ENCODE measurements at regions not wholly inside any gene's neighbourhood (a gene's known extent, or its start where the extent isn't known, plus 50 kb on each side); places are given as distances from the start of the nearest gene placed in this dataset.
A peak's percentile ranks its signal among the peaks of the same experiment; 100 is the strongest.

DNA sequence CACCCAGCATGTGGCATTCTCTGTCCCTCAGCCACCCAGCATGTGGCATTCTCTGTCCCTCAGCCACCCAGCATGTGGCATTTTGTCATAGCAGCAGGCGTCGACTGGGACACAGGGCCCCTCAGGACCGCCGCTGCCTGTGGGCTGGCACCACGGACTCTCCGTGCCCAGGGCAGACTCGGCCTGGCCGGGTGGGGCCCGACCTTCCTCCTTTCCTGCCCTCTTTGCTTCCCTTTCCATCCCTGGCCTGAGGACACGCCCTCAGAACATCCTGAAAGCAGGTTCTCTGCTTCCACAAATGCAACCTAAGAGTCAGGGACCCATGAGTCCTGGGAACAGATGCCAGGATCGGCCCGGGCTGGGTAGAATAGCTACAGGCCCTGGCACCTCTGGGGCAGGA, 291.4 kb upstream of the SALL3 start:
- no peak for DNase-seq (ENCODE audit: low spot score)

DNA sequence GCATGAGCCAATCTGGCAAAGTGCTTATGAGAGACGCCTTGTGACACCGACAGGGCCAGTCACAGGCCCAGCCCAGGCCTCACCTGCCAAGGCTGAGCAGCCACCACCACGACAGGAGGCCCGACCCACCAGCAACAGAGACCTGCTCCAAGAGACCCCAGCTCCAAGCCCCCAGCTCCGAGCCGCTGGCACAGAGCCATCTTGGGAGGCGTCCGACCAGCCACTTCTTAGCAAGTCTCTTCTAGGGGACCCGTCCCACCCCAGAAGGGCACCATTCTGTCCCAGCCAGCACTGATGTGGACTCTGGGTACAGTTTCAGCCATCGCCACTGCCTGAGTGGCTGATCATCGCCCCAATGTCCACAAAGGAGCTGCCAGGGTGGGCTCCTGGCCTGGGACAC, 290.7 kb upstream of the SALL3 start:
- DNase-seq (ENCODE audit: low spot score), result no peak

DNA sequence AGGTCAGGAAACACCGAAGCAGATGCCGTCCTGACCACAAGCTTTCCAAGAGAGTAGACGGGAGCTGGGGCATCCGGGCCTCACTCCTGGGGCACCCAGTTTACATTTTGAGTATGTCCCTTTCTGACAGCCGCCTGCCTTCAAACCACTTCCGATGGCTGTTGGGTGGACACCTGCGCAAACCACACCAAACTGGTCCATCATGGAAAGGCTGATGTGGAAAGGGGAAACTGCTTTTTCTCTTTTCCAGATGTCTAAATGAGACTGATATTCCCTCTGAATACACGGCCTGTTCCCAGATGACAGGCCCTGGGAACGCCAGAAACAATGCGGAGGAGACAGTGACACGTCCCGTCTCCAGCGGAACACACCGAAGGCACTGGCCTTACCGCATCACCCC, 290.0 kb upstream of the SALL3 start:
- no peak for DNase-seq (ENCODE audit: low spot score)

DNA sequence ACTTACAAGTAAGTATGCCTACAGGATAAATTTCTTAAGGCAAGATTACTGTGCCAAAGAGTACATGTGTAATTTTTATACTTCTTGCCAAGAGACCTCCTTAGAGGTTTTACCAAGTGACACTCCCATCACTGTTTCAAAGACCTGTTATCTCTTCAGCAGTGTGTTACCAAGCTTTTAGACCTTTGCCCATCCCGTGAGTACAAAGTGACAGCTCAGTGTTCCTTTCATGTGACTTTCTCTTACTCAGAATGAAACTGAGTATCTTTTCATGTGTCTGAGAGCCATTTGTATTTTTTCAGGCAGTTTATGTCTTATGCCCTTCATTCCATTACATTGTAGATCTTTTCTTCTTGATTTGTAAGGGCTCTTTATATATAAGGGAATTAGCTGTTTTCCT, 287.5 kb upstream of the SALL3 start:
- DNase-seq (ENCODE audit: low spot score), result no peak

DNA sequence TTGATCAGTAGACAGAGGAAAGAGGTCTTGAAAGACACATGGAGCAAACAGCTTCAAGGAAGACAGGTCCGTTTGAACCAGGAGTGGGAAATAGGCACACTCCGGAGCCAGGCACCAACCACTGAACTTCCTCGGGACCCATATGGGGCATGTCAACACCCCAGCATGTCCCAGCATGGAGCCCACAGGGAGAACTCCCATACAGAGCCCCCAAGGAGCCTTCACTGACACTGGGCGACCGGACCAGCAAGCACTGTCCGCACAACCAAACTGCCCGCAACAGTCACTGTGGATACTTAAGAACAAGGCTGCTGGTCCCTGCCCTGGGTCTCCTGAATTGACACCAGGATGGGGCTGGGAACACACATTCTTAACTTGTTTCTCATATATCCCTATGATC, 286.2 kb upstream of the SALL3 start:
- DNase-seq (ENCODE audit: low spot score), result no peak

DNA sequence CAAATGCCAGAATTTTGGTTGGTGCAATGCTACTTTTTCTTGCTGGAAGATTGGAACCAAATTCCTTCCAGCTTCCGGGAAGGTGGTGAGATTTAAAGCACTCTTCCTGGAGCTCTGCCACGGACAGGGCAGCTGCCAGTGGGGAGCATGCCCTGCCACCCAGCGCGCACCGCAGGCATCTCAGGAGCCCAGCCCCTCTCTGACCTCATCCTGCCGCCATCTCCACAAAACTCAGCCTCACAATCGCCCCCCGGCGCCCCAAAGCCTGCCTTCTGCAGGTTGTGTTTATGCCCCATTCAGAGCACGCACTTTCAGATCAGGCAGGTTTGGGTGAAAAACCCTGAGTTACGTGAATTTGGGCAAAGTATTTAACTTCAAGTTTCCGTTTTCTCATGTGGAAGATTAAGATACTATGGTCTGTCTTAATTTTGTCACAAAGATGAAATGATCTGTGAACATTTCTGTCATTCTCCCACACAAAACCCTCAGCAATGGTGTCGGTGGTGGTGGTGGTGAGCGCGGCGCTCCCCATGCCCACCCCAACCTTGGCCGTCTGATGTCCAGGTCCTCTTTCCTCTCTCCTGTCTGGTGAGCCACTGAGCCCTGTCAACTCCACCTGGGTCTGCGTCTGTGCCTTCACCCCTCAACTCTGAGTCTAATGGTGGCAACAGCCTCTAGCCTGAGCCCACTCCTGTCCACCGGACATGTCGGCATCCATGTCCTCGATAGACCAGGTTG, 282.8 kb upstream of the SALL3 start:
- DNase-seq (ENCODE audit: low spot score), result no peak

DNA sequence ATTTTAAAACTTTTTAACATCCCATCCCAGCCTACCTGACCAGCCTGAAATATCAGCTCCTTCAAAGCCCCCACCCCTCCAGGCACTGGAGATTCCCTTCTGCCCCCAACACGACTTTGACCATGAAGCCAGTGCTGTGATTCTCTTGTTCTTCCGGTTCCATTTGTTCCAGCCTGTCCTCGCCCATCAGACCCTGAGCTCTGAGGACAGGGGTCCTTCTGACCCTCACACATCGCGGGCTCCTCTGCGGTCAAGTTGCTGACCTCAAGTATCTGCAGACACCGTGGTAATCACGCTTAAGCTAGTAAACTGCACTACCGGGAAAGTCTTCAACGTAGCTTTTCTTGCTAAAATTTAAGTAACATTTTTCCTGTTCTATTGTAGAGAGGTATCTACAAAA, 282.2 kb upstream of the SALL3 start:
- no peak for DNase-seq (ENCODE audit: low spot score)

DNA sequence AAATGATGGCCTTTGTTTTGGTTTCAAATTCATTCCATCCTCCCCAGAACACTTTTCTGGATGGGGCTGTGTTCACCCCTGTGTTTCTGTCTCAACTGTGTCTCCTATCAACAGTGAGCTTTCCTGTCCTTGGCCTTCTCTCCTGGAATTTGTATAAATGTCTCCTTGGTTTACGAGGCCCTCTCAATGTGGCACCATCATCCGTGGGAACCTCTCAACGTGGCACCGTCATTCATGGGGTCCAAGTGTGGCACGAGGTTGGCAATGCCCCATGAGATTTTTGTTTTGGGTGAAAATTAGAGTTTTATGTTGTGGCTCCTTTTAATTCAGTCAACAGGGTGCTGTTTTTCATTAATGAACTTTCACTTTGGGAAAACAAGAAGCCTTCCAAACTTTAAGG, 280.7 kb upstream of the SALL3 start:
- DNase-seq (ENCODE audit: low spot score), result no peak

DNA sequence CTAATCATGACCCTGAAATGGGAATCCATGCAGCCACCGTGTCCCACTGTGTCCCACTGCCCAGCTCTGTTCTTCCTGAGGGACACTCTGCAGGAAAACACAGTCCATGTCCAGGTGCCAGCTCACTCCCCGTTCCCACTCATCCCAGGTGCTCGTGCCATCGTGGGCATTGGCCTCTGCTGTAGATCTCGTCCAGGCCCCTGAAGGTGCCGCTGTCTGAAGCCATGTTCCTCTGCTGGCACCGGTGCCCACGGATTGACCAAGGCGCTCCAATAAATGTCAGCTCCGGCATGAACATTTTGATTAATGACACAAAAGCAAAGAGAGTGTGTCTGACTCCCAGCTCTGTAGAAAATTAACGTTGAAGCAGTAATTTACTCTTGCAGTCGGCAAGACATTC, 280.1 kb upstream of the SALL3 start:
- peak; percentile 1 for DNase-seq (ENCODE audit: low spot score)

DNA sequence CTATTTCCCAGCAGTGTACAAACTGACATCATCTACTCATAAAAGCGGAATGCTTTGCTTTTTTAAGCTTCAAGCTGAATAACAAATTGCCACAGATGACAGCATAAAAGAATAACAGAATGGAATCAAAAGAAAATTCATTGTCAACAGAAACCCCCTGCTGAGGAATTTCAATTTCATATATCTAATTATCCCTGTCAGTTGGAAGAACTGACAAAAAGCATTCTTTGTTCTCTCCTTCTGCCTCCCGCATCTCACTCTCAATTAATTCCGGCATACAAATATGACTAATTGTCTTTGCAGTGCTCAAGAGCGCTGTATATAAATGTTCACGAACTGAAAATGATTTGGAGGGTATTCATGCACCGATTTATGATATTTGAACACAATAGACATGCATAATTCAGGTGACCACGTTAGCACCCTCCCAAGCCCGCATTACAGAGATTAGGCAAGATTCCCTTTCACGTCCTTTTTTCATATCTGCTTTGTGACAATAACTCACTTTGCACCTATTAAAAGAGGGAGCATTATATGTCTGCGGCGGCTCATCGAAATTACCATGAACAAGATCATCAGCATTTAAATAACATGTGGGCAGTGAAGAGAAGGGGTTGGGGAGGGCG, 277.7 kb upstream of the SALL3 start:
- DNase-seq (ENCODE audit: low spot score), result no peak

DNA sequence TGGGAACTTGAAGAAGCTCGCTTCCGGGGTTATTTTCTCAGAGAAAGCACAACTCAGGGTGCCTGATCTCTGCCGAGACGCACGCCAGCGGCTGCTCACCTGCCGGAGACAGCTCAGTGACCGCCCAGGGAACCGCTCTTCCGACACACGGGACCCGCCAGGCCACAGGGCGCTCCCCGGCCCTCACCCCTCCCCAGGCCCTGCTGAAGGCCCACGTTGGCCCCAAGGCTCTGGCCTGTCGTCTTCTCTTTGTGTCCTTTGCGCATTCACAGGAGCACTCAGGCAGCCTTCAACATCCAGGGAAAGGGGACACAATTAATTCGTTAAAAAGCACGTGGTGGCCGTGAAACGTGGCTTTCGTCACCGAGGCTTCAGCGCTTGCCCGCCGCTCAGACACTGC, 276.3 kb upstream of the SALL3 start:
- no peak for DNase-seq (ENCODE audit: low spot score)

DNA sequence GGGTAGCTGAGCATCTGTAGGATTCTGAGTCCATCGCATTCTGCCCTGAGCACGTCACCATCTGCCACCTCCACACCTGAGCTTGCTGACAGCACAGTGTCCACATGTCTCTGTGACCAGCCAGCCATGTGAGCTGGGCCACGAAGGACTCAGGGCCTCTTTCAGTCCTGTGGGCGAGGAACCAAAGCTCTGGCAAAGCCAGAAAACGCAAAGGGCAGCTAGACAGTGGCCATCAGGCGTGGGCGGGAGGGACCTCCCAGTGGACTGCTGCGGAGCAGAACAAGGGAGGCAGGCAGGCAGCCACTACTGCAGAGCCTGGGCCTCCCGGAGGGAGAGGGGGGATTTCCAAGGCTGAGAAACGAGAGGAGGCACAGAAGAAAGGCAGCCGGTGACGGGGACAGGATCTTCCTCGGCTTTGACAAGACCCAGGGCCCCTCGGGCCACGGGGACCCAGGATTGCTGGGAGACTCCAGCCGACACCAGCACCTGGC, 274.6 kb upstream of the SALL3 start:
- no peak for DNase-seq (ENCODE audit: low spot score)

DNA sequence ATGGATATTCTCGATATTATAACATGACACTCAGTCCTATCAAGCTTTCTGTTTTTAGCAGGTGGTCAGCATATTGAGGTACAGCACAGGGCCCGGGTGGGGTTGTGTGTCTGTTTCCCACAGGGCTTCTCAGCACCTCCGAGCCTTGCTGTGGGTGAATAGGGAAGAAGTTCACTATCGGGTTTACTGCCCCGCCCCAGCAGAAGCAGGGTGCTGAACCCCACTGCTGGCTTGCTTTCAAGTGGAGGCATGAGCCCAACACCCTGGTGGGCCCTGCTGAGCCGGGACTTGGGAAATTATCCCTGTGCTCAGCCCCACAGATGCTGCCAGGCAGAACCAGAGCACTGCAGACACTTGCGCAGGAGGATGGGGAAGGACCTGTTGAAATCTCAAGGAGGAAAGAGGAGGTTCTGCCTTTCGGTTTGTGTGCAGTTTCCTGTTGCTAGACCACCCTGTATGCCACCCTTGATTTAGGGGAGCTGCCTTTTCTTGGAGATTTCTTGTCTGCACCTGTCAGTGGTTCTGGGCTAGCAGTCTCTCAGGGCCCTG, 270.3 kb upstream of the SALL3 start:
- no peak for DNase-seq (ENCODE audit: low spot score)

DNA sequence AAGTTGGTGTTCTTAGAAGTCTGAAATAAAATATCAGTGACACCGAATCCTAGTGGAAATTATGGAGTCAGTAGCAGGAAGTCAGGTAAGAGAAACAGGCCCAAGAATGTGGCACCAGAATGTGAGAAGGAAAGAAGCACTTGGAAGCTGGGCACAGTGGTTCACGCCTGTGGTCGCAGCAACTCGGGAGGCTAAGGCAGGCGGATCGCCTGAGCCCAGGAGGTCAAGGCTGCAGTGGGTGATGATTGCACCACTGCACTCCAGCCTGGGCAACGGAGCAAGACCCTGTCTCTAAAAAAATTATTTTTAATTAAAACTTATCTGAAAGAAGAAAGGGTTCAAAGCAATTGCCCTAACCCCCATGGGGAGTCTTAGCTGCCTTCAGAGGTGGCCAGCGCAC, 268.3 kb upstream of the SALL3 start:
- no peak for DNase-seq (ENCODE audit: low spot score)

DNA sequence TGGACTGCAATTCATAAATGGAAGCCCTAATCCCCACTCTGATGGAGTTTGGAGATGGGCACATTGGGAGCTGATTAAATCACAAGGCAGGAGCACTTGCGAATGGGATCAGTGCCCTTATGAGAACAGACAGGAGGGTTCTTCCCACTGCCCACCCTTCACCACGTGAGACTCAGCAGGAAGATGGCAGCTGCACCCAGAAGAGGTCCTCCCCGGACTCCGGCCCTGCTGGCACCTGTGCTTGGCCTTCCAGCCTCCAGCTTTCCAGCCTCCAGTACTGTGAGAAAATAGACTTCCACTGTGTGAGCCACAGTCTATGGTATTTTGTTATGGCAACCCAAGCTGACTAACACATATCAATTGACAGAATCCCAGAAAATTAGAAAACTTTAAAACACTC, 267.6 kb upstream of the SALL3 start:
- no peak for DNase-seq (ENCODE audit: low spot score)

DNA sequence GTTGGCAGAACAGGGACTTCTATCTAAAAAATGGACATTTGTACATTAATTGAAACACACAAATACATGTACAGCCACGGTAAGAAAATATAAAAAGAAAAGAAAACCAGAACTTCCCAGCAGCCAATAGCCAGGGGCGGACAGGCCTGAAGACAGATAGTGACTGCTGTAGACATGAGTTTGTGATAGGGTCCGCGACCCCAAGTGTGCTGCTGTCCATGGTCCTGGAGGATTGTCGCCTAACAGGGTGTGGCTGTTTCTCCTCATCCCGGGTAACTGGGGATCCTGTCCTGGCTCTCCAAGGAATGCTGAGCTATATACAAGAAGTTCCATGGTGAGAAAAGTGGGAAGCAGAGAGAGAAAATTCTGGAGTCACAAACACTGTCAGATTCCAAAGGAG, 266.5 kb upstream of the SALL3 start:
- DNase-seq (ENCODE audit: low spot score), result no peak

DNA sequence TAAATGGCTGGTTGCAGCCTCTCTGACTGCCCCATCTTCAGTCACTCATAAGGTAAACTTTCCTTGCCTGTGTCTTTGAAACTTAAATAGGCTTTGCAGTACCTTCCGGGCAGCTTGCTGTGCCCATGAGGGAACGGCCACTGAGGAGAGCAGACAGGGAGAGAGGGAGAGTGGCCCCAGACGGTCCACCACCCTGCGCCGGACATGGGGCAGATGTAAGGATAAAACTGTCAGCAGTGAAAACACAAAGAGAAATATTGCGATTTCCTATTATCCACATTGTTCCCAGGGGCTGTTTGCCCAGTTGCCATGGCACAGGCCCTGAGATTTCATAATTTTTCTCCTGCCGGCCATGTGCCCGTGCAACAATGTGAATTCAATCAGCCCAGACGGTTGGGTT, 265.9 kb upstream of the SALL3 start:
- no peak for DNase-seq (ENCODE audit: low spot score)

DNA sequence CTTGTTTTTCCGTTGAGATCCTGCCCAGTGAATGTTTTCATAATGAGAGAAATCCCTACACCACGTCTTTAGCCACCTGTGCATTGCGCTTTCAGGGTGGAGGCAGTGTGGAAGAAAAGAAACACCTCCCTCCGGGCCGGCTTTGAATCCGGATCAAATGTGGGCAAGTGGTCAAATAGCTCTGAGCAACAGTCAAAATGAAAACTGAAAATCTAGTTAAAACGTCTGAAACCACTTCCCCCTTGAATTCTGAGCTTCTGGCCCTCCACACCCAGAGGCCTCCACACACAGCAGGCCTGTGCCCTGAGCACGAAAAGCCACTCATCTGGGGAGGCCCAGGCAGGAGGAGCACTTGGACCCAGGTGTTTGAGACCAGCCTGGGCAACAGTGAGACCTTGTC, 263.6 kb upstream of the SALL3 start:
- no peak for DNase-seq (ENCODE audit: low spot score)

DNA sequence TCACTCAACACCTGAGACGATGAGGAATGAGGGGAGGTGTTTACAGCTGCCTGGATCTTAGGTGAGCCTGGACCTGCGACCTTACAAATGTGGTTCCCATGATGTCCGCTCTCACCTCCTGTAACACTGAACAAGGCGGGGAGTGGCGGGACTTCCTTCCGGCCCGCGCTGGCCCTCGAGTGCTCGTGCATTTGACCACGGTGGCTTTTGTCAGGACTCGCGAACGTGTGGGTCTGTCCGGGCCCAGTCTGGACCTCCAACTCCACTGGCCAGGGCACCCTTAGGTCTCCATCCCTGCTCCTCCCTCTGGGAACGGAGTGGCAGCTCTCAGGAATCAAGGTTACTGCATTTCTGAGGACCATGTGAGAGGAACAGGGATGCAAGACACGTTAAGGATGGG, 263.0 kb upstream of the SALL3 start:
- DNase-seq (ENCODE audit: low spot score), result no peak

DNA sequence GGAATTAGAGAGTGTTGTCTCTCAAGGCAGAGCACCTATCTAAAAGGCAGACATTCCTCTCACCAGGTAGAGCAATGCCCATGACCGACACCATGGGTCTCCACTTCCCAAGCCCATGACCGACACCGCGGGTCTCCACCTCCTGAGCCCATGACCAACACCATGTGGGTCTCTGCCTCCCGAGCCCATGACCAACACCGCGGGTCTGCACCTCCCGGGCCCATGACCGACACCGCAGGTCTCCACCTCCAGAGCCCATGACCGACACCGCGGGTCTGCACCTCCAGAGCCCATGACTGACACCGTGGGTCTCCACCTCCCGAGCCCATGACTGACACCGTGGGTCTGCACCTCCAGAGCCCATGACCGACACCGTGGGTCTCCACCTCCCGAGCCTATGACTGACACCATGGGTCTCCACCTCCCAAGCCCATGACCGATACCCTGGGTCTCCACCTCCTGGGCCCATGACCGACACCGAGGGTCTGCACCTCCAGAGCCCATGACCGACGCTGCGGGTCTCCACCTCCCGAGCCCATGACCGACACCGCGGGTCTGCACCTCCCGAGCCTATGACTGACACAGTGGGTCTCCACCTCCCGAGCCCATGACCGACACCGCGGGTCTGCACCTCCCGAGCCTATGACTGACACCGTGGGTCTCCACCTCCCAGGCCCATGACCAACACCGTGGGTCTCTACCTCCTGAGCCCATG, 262.4 kb upstream of the SALL3 start:
- DNase-seq (ENCODE audit: low spot score), result no peak

DNA sequence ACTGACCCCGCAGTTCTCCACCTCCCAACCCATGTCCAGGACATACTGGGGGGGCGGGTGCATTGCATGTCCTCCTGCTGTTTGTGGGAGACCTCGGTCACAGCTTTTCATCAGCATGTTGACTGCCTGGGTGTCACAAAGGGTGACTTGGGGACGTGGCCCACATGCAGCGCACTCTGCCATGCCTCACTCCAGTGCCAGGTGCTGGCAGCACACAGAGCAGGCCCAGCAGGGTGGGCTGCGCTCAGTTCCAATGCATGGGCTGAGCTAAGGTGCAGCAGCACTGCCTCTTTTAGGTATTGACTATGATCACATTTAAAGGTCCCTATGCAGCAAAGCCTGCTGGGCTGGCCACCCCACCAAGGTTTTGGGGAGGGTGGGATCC, 261.9 kb upstream of the SALL3 start:
- no peak for DNase-seq (ENCODE audit: low spot score)

DNA sequence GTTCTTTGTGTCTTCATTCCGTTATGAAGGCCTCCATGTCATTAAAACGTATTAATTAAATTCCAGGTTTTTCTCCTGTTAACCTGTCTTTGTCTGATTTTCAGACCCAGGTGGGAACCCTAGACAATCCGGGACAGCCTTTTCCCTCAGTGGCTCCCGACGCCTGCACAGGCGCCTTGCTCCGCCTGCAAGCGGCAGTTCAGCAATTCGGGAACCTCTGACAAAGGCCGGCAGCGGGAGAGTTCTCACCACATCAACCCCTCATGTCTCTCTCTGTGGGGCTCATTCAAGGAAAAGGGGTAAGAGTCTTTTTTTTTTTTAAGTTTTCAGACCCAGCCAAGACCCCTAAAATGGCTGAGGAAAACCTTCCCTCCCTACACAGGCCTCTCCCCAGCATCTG, 259.8 kb upstream of the SALL3 start:
- DNase-seq (ENCODE audit: low spot score), result no peak
